Keratinocyte (primary cell): ENCODE measurements at regions not wholly inside any gene's neighbourhood (a gene's known extent, or its start where the extent isn't known, plus 50 kb on each side); places are given as distances from the start of the nearest gene placed in this dataset.

Experiments used
- DNase-seq: peaks from one replicate; pipeline ENCODE4 v3.0.0-alpha.2; 2011; ENCODE audit warnings: low read depth, missing footprints, low spot score
- FAIRE-seq: peaks from 2 replicates; lab custom pipeline; 2011; peaks lifted over from hg19 to GRCh38; lab: Jason Lieb, UNC
- H2AFZ ChIP-seq: 2 replicates; pipeline ENCODE4 v1.6.0; 2012; ENCODE audit warnings: low read length, control low read depth, inconsistent platforms; ENCODE audit not compliant: control insufficient read depth
- H3K27ac ChIP-seq: 2 replicates; pipeline ENCODE4 v1.5.1; 2011; ENCODE audit warnings: low read length; ENCODE audit not compliant: control insufficient read depth, insufficient read depth
- H3K27me3 ChIP-seq: 3 replicates; pipeline ENCODE4 v1.6.0; 2011; ENCODE audit warnings: low read length; ENCODE audit not compliant: control insufficient read depth, insufficient read depth; ENCODE audit errors: extremely low read depth
- H3K36me3 ChIP-seq, 2 experiments: 2 replicates in 1 of 2; 3 replicates in 1 of 2; pipeline ENCODE4 v1.5.1; 2011; ENCODE audit warnings: low read length in 2 of 2, mild to moderate bottlenecking in 1 of 2; ENCODE audit not compliant: control insufficient read depth in 2 of 2, insufficient read depth in 2 of 2; ENCODE audit errors: extremely low read depth in 1 of 2
- H3K4me1 ChIP-seq: 3 replicates; pipeline ENCODE4 v1.5.1; 2011; ENCODE audit warnings: low read length; ENCODE audit not compliant: control insufficient read depth, insufficient read depth; ENCODE audit errors: extremely low read depth
- H3K4me2 ChIP-seq: 3 replicates; pipeline ENCODE4 v1.6.0; 2011; ENCODE audit warnings: low read depth, low read length; ENCODE audit not compliant: control insufficient read depth, insufficient read depth; ENCODE audit errors: extremely low read depth
- H3K4me3 ChIP-seq, 3 experiments: fragments of 200-600 bp in 1 of 3; sonication (generic) in 1 of 3; 2 replicates in 2 of 3; 3 replicates in 1 of 3; pipeline ENCODE4 v1.5.1; 2011 to 2016; ENCODE audit warnings: low read length in 3 of 3, mild to moderate bottlenecking in 3 of 3, control low read depth in 2 of 3, inconsistent platforms in 1 of 3, low read depth in 1 of 3, mixed read lengths in 1 of 3, mixed run types in 1 of 3, moderate library complexity in 1 of 3; ENCODE audit not compliant: control insufficient read depth in 2 of 3, insufficient read depth in 2 of 3; ENCODE audit errors: extremely low read depth in 1 of 3
- H3K79me2 ChIP-seq: 2 replicates; pipeline ENCODE4 v1.6.0; 2012; ENCODE audit warnings: low read length; ENCODE audit not compliant: control insufficient read depth, insufficient read depth
- H3K9ac ChIP-seq: 3 replicates; pipeline ENCODE4 v1.6.0; 2011; ENCODE audit warnings: low read length; ENCODE audit not compliant: control insufficient read depth, insufficient read depth; ENCODE audit errors: extremely low read depth
- H3K9me1 ChIP-seq: 3 replicates; pipeline ENCODE4 v1.6.0; 2011; ENCODE audit warnings: low read length; ENCODE audit not compliant: control insufficient read depth, insufficient read depth; ENCODE audit errors: extremely low read depth
- H3K9me3 ChIP-seq: 2 replicates; pipeline ENCODE4 v1.5.1; 2012; ENCODE audit warnings: low read depth, low read length; ENCODE audit not compliant: control insufficient read depth
- H4K20me1 ChIP-seq: 3 replicates; pipeline ENCODE4 v1.6.0; 2011; ENCODE audit warnings: low read length; ENCODE audit not compliant: control insufficient read depth, insufficient read depth; ENCODE audit errors: extremely low read depth
- EZH2 ChIP-seq: IDR thresholded peaks from one replicate; pipeline ENCODE4 v1.6.1; 2012; ENCODE audit warnings: inconsistent platforms, mild to moderate bottlenecking, low read length, moderate library complexity
- dilution Hi-C: fragments of 300-500 bp; cut with MboI; formaldehyde crosslinking; loops from one replicate; pipeline ENCODE4 v1.7.0; 2020; ENCODE audit warnings: low sequenced_read_pairs; ENCODE audit not compliant: extremely low pct_ligation_motif_present
- TF ChIP-seq, protein P1 (sequence below), 3 experiments: IDR thresholded peaks in 1 of 3; conservative IDR thresholded peaks in 1 of 3; optimal IDR thresholded peaks in 1 of 3; 2 replicates in 2 of 3; 3 replicates in 1 of 3; pipeline versions ENCODE3 to v1.5.1; 2011; ENCODE audit warnings: low read length in 3 of 3, mild to moderate bottlenecking in 3 of 3, moderate library complexity in 2 of 3, control low read depth in 1 of 3, inconsistent platforms in 1 of 3; ENCODE audit not compliant: insufficient read depth in 2 of 3; ENCODE audit errors: extremely low read depth in 1 of 3

GRCh38 chr4:116598155-116598979, 487.0 kb downstream of the TRAM1L1 start:
- Histone ChIP-seq H3K9ac (no peak overlapping the region), H3K4me1 (peaks cover 5% of the 10 kb centered on the region), H3K4me2 (no peak overlapping the region), H3K27ac (no peak overlapping the region), H3K9me1 (no peaks in the 10 kb centered on the region), H2AFZ (no peak overlapping the region), H3K27me3 (no peaks in the 10 kb centered on the region), H3K36me3 (no peaks in the 10 kb centered on the region), H3K9me3 (peaks cover 2% of the 10 kb centered on the region), H3K4me3 (no peak overlapping the region), H3K79me2 (no peaks in the 10 kb centered on the region), H4K20me1 (no peaks in the 10 kb centered on the region)
- no peak for DNase-seq
- TF ChIP-seq EZH2, result no peak
- TF ChIP-seq, protein P1, sequence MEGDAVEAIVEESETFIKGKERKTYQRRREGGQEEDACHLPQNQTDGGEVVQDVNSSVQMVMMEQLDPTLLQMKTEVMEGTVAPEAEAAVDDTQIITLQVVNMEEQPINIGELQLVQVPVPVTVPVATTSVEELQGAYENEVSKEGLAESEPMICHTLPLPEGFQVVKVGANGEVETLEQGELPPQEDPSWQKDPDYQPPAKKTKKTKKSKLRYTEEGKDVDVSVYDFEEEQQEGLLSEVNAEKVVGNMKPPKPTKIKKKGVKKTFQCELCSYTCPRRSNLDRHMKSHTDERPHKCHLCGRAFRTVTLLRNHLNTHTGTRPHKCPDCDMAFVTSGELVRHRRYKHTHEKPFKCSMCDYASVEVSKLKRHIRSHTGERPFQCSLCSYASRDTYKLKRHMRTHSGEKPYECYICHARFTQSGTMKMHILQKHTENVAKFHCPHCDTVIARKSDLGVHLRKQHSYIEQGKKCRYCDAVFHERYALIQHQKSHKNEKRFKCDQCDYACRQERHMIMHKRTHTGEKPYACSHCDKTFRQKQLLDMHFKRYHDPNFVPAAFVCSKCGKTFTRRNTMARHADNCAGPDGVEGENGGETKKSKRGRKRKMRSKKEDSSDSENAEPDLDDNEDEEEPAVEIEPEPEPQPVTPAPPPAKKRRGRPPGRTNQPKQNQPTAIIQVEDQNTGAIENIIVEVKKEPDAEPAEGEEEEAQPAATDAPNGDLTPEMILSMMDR (optimal IDR thresholded peaks at IDR 0.05 in 1 of 3, IDR thresholded peaks at IDR 0.05 in 1 of 3, conservative IDR thresholded peaks at IDR 0.05 in 1 of 3; ENCODE audit: extremely low read depth in 1 of 3, insufficient read depth in 2 of 3, low read length in 3 of 3), result no peak
- dilution Hi-C loops, result no loop called here
- no peak for FAIRE-seq

- no peak overlapping the region for H3K4me2 ChIP-seq
- H3K9ac ChIP-seq, result no peak overlapping the region
- no peaks in the 10 kb centered on the region for H3K4me1 ChIP-seq
- DNase-seq (no peak), FAIRE-seq (no peak)
- no peaks in the 10 kb centered on the region for H3K9me1 ChIP-seq
- H3K4me3 ChIP-seq, result no peak overlapping the region
- H3K9me3 ChIP-seq, result no peaks in the 10 kb centered on the region
- H4K20me1 ChIP-seq, result no peaks in the 10 kb centered on the region
- TF ChIP-seq, protein P1 (optimal IDR thresholded peaks at IDR 0.05 in 1 of 3, IDR thresholded peaks at IDR 0.05 in 1 of 3, conservative IDR thresholded peaks at IDR 0.05 in 1 of 3; ENCODE audit: extremely low read depth in 1 of 3, insufficient read depth in 2 of 3, low read length in 3 of 3), result no peak
- no peak for TF ChIP-seq EZH2
- no peaks in the 10 kb centered on the region for H3K27me3 ChIP-seq
- H3K36me3 ChIP-seq, result no peaks in the 10 kb centered on the region
- dilution Hi-C loops, result no loop called here
- H3K79me2 ChIP-seq, result no peaks in the 10 kb centered on the region
- no peak overlapping the region for H2AFZ ChIP-seq
- H3K27ac ChIP-seq, result no peak overlapping the region
Observed at GRCh38 chr4:116590648-116591047, 494.7 kb downstream of the TRAM1L1 start.
